ENCODE measurements at regions not wholly inside any gene's neighbourhood (a gene's known extent, or its start where the extent isn't known, plus 50 kb on each side); places are given as distances from the start of the nearest gene placed in this dataset.

DNA sequence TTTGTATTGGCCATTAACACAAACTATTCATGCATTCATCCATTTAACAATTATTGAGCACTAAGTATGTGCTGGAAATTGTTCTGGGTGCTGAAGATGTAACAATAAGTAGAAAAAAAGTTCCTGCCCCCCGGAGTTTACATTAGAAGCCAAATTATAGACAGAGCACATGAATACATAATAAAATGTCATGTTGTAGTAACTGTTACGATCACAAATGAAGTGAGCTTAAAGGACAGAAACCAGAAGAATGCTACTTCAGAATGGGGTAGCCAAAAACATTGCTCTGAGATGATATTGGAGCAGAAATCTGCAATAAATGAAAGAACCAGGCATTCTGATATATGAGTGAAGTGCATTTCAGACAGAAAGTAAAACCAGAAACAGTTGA is 256.0 kb upstream of the SETBP1 start:
- DNase-seq (ENCODE audit: low read depth), result no peak
- Histone ChIP-seq H3K27me3 (ENCODE audit: control insufficient read depth, insufficient read depth, low read length) (no peaks in the 10 kb centered on the region), H3K4me3 (ENCODE audit: low read depth, low read length) (no peak overlapping the region), H3K36me3 (ENCODE audit: control insufficient read depth, insufficient read depth, low read length) (no peaks in the 10 kb centered on the region)
- TF ChIP-seq, protein P1, sequence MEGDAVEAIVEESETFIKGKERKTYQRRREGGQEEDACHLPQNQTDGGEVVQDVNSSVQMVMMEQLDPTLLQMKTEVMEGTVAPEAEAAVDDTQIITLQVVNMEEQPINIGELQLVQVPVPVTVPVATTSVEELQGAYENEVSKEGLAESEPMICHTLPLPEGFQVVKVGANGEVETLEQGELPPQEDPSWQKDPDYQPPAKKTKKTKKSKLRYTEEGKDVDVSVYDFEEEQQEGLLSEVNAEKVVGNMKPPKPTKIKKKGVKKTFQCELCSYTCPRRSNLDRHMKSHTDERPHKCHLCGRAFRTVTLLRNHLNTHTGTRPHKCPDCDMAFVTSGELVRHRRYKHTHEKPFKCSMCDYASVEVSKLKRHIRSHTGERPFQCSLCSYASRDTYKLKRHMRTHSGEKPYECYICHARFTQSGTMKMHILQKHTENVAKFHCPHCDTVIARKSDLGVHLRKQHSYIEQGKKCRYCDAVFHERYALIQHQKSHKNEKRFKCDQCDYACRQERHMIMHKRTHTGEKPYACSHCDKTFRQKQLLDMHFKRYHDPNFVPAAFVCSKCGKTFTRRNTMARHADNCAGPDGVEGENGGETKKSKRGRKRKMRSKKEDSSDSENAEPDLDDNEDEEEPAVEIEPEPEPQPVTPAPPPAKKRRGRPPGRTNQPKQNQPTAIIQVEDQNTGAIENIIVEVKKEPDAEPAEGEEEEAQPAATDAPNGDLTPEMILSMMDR (IDR thresholded peaks at IDR 0.05; ENCODE audit: insufficient read depth, low read length, poor library complexity, severe bottlenecking), result no peak

DNA sequence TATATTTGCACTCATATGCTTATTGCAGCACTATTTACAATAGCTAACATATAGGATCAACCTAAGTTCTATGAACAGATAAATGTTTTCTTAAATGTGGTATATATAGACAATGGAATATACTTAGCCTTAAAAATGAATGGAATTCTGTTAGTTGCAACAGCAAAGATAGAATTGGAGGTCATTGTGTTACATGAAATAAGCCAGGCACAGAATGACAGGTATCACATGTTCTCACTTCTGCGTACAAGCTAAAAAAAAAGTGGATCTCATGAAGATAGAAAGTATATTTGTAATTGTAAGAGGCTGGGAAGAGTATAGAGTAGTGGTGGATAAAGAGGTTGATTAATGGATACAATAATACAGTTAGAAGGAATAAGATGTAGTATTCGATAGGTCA is 255.5 kb upstream of the SETBP1 start:
- Histone ChIP-seq H3K4me3 (ENCODE audit: low read depth, low read length) (no peak overlapping the region), H3K36me3 (ENCODE audit: control insufficient read depth, insufficient read depth, low read length) (no peaks in the 10 kb centered on the region), H3K27me3 (ENCODE audit: control insufficient read depth, insufficient read depth, low read length) (no peaks in the 10 kb centered on the region)
- DNase-seq (ENCODE audit: low read depth), result no peak
- TF ChIP-seq, protein P1 (IDR thresholded peaks at IDR 0.05; ENCODE audit: insufficient read depth, low read length, poor library complexity, severe bottlenecking), result no peak

DNA sequence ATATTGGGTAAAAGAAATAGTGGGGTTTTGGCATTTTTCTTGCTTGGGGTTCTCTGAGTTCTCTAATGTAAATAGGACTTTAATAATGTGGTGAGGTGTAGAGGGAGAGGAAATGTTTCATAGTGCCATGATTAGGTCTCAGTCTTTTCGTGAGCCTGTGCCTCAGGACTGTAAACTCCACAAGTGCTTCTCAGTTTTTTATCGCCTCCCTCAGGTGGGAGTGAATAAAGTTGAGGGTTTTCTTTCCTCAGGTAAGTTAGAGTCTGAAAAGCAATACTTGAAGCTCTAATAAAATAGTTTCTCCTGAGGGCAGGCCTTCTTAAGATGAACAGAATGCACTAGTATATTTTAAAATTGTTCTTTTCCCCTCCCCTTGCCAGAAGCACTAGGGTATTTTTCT is 243.1 kb upstream of the SETBP1 start:
- Histone ChIP-seq H3K27me3 (ENCODE audit: control insufficient read depth, insufficient read depth, low read length) (no peaks in the 10 kb centered on the region), H3K4me3 (ENCODE audit: low read depth, low read length) (no peak overlapping the region), H3K36me3 (ENCODE audit: control insufficient read depth, insufficient read depth, low read length) (no peaks in the 10 kb centered on the region)
- TF ChIP-seq, protein P1 (IDR thresholded peaks at IDR 0.05; ENCODE audit: insufficient read depth, low read length, poor library complexity, severe bottlenecking), result no peak
- DNase-seq (ENCODE audit: low read depth), result no peak

DNA sequence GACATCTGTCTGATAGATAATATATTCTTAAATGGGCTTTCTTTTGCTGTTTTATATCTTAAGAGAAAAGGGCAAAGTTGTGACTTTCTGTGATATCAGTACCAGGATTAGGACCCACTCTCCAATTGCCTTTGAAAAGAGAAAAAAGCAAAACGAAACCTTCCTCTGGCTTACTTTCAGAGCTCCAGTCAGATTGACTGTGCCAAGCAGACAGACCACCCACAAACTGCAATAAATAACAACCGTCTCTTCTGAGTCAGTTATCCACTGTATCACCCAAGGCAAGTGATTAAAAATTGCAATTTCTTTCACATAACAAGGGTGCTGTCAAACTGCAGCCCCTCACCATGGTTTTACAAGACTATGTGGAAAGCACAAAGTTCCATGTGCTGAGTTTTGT is 230.5 kb upstream of the SETBP1 start:
- no peaks in the 10 kb centered on the region for H3K36me3 ChIP-seq (ENCODE audit: control insufficient read depth, insufficient read depth, low read length)
- TF ChIP-seq, protein P1 (IDR thresholded peaks at IDR 0.05; ENCODE audit: insufficient read depth, low read length, poor library complexity, severe bottlenecking), result no peak
- DNase-seq (ENCODE audit: low read depth), result no peak
- no peak overlapping the region for H3K4me3 ChIP-seq (ENCODE audit: low read depth, low read length)
- no peaks in the 10 kb centered on the region for H3K27me3 ChIP-seq (ENCODE audit: control insufficient read depth, insufficient read depth, low read length)

DNA sequence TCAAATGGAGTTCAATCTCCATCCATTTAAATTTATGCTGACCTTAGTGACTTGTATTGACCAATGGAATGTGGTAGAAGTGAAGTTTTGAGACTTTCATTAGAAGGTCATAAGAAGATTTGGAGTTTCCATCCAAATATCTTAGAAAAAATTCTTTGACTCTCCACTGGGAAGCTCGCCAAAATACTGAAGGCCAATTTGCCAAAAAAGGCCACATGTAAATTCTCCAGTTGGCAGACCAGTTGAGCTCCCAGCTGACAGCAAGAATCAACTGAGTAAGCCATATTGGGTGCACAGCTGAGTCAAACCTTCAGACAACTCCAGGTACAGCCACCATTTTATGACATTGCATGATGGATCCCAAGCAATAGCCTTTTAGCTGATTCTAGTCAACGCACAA is 228.3 kb upstream of the SETBP1 start:
- Histone ChIP-seq H3K27me3 (ENCODE audit: control insufficient read depth, insufficient read depth, low read length) (no peaks in the 10 kb centered on the region), H3K4me3 (ENCODE audit: low read depth, low read length) (no peak overlapping the region), H3K36me3 (ENCODE audit: control insufficient read depth, insufficient read depth, low read length) (no peaks in the 10 kb centered on the region)
- TF ChIP-seq, protein P1 (IDR thresholded peaks at IDR 0.05; ENCODE audit: insufficient read depth, low read length, poor library complexity, severe bottlenecking), result no peak
- no peak for DNase-seq (ENCODE audit: low read depth)

DNA sequence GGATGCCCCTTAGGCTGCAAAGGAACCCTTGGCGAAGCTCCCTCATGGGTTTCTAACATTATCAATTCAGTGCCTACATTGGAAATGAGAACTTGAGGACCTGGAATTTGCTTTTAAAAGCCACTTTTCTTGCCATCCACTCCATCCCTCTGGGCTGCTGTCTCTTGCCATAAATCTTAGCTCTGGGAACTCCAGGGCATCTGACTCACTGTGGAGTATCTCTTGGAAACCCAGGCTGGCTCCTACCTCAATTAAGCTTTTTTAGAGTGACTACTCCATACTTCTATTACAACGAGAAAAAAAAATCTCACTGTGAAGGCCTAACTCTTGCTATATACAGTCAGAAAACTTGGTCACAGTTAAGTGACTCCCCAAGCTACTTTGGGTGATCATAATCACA is 227.2 kb upstream of the SETBP1 start:
- TF ChIP-seq, protein P1 (IDR thresholded peaks at IDR 0.05; ENCODE audit: insufficient read depth, low read length, poor library complexity, severe bottlenecking), result no peak
- no peak for DNase-seq (ENCODE audit: low read depth)
- no peaks in the 10 kb centered on the region for H3K27me3 ChIP-seq (ENCODE audit: control insufficient read depth, insufficient read depth, low read length)
- no peaks in the 10 kb centered on the region for H3K36me3 ChIP-seq (ENCODE audit: control insufficient read depth, insufficient read depth, low read length)
- no peak overlapping the region for H3K4me3 ChIP-seq (ENCODE audit: low read depth, low read length)

Data from kidney epithelial cell (primary cell).